ENCODE measurements at regions not wholly inside any gene's neighbourhood (a gene's known extent, or its start where the extent isn't known, plus 50 kb on each side); places are given as distances from the start of the nearest gene placed in this dataset.

DNA sequence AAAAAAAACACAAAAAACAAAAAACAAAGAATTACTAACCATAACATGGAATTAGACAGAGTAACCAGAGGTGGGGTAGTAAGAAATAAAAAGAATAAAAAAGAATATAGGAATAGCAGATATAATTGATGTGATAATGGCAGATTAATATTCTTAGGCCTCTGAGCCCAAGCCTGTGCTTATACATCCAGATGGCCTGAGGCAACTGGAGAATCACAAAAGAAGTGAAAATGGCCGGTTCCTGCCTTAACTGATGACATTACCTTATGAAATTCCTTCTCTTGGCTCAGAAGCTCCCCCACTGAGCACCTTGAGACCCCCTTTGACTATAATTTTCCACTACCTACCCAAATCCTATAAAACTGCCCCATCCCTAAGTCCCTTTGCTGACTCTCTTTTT is 95.1 kb upstream of the MSH6 start:
- no peak overlapping the region for H3K4me3 ChIP-seq (ENCODE audit: low read length)
- no peak for DNase-seq (ENCODE audit: low read depth)
- TF ChIP-seq, protein P1, sequence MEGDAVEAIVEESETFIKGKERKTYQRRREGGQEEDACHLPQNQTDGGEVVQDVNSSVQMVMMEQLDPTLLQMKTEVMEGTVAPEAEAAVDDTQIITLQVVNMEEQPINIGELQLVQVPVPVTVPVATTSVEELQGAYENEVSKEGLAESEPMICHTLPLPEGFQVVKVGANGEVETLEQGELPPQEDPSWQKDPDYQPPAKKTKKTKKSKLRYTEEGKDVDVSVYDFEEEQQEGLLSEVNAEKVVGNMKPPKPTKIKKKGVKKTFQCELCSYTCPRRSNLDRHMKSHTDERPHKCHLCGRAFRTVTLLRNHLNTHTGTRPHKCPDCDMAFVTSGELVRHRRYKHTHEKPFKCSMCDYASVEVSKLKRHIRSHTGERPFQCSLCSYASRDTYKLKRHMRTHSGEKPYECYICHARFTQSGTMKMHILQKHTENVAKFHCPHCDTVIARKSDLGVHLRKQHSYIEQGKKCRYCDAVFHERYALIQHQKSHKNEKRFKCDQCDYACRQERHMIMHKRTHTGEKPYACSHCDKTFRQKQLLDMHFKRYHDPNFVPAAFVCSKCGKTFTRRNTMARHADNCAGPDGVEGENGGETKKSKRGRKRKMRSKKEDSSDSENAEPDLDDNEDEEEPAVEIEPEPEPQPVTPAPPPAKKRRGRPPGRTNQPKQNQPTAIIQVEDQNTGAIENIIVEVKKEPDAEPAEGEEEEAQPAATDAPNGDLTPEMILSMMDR (conservative IDR thresholded peaks at IDR 0.05; ENCODE audit: low read depth, low read length) = no peak

- TF ChIP-seq, protein P1 (conservative IDR thresholded peaks at IDR 0.05; ENCODE audit: low read depth, low read length) = no peak
- no peak overlapping the region for H3K4me3 ChIP-seq (ENCODE audit: low read length)
- DNase-seq (ENCODE audit: low read depth) = no peak
Observed at GRCh38 chr2:47686018-47686417, 96.9 kb upstream of the MSH6 start.

- no peak overlapping the region for H3K4me3 ChIP-seq (ENCODE audit: low read length)
- no peak for DNase-seq (ENCODE audit: low read depth)
- TF ChIP-seq, protein P1 (conservative IDR thresholded peaks at IDR 0.05; ENCODE audit: low read depth, low read length) = no peak
Observed at GRCh38 chr2:47682216-47682749, 100.7 kb upstream of the MSH6 start.

- TF ChIP-seq, protein P1 (conservative IDR thresholded peaks at IDR 0.05; ENCODE audit: low read depth, low read length) = no peak
- no peak overlapping the region for H3K4me3 ChIP-seq (ENCODE audit: low read length)
- no peak for DNase-seq (ENCODE audit: low read depth)
Observed at GRCh38 chr2:47676261-47676926, 105.6 kb upstream of the KCNK12 start.

DNA sequence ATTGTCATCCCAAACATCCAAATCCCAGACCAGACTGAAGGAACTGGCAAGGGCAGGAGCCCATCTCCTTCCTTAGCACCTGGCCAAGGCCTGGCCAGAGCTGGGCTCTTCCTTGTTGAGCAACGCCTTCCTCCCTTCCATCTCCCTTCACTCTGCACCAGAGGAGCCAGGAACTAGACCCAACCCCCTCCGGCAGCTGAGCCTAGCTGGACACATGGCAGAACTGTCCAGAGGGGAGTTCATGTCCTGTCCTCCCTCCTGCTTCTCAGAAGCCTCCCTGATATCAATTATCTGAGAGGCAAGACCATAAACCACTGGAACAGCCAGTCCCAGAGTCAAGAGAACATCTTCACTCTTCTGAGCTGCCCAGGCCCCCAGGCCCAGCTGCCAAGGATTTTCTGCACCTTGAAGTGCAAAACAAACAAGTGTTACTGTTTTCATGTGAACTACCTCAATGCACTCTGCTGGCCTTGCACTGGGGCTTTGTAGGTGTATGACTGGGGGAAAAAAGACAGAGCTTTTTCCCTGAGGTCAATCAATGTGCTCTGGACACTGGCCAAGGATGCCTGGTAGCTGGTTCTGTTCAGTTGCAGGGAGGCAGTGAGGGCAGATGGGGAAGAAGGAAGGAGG is 104.5 kb upstream of the KCNK12 start:
- DNase-seq (ENCODE audit: low read depth) = no peak
- no peak overlapping the region for H3K4me3 ChIP-seq (ENCODE audit: low read length)
- TF ChIP-seq, protein P1 (conservative IDR thresholded peaks at IDR 0.05; ENCODE audit: low read depth, low read length) = no peak

DNA sequence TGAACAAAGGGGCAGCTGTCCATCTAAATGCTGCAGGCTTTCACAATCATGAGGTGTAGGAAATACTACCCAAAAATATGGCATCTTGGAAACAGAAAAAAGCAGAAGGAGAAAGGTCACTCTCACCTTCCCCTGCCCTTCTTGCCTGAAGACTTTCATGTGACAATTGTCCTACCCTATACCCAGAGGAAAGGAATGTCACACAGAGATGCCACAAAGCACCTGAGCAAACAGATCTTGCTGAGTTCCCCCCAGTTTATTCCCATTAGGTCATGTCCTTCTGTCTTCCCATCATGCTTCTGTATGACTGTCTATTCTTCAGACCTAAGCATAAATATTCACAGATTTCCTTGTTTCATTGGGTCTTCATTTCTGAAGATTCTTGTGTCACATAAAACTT is 95.5 kb upstream of the KCNK12 start:
- TF ChIP-seq, protein P1 (conservative IDR thresholded peaks at IDR 0.05; ENCODE audit: low read depth, low read length) = no peak
- no peak overlapping the region for H3K4me3 ChIP-seq (ENCODE audit: low read length)
- DNase-seq (ENCODE audit: low read depth) = no peak

- DNase-seq (ENCODE audit: low read depth) = no peak
- TF ChIP-seq, protein P1 (conservative IDR thresholded peaks at IDR 0.05; ENCODE audit: low read depth, low read length) = peak; percentile 48
- H3K4me3 ChIP-seq (ENCODE audit: low read length) = no peak overlapping the region
Observed at GRCh38 chr2:47664817-47665216, 94.0 kb upstream of the KCNK12 start.

All from retinal pigment epithelial cell (primary cell).